ENCODE measurements at regions not wholly inside any gene's neighbourhood (a gene's known extent, or its start where the extent isn't known, plus 50 kb on each side); places are given as distances from the start of the nearest gene placed in this dataset.
"Not testable (repeated sequence)": the region's sequence is repeated elsewhere in the genome, so short reads cannot be mapped to it uniquely, and the experiment has no call there.

GRCh38 chr3:177835008-177835407 is 637.7 kb upstream of the TBL1XR1 start:
- DNase-seq = no peak

DNA sequence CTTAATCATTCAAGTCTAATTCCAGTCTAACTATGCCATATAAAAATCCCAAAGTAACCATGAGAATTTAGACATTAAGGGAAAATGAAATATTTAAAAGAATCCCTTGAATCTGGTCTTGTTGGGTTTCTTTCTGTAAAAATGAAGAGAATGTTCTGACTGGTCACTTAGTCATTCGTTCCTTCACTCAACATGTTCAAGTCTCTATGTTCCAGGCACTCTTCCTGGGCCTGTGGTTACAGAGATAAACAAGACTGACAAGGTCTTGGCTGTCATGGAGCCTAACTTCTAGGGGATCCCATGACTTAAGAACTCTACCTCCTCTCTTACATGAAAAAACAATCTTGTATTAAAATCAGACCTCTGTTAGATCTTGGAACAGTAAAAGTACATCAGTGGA is 638.6 kb upstream of the TBL1XR1 start:
- DNase-seq = no peak

- no peak for DNase-seq
Observed at GRCh38 chr3:177836671-177837070, 639.4 kb upstream of the TBL1XR1 start.

DNA sequence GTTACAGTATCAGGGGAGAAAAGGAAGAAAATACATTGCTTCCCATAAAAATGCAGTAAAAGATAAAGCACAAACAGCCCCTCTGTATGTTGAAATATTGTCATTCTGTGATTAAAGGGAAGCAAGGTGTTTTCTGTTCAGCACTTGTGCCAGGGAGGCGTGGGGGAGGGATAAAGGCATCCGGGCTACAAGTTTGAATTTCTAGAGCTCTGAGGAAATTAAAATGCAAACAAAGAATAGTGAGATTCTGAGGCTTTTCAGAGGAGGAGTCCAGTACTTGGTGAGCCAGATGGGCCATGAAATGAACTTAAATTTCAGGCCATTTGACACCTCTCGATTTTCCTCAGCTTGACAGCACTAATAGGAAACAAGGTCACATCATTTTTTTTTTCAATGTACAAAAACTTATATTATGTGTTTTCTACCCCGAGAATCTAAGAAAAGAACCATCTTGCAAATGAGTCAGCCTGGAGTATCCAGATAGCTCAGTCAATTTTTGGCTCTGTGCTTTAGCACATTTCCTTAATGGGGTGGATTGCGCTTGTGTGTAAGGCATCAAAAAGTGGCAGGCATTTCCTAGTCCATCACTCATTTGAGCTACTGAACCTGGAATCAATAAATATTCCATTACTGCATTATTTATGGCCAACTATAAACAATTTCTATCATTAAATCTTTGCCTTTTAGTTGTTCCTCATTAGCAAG is 640.8 kb upstream of the TBL1XR1 start:
- DNase-seq = no peak

DNA sequence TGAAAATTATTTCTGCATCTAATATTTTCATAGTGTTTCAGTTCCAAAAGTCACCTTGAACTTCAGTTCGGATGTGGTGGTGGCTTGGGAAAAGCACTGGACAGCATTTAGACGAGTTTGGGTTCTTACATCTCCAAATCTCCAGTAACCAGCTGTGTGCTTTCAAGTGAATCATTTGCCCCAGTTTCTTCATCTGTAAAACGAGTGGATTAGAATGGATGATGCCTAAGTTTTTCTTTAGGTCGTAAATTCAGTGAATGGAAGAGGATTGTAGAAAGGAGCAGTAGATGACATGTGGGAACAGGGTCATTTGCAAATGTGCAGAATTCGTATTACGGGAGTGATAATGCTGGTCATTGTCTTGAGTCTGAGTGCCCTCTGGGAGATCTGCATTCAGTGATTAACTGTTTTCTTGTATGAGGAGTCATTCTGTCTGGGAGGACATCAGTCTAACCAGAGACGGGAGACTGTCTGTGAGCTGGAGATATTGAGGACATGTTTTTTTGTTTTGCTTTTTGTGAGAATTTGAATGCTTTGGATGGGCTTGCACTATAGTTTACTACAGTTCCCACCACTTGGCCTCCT is 641.6 kb upstream of the TBL1XR1 start:
- no peak for DNase-seq

- DNase-seq = no peak
Observed at GRCh38 chr3:177842302-177842701, 645.0 kb upstream of the TBL1XR1 start.

- no peak for DNase-seq
Observed at GRCh38 chr3:177842743-177843734, 645.8 kb upstream of the TBL1XR1 start.

DNA sequence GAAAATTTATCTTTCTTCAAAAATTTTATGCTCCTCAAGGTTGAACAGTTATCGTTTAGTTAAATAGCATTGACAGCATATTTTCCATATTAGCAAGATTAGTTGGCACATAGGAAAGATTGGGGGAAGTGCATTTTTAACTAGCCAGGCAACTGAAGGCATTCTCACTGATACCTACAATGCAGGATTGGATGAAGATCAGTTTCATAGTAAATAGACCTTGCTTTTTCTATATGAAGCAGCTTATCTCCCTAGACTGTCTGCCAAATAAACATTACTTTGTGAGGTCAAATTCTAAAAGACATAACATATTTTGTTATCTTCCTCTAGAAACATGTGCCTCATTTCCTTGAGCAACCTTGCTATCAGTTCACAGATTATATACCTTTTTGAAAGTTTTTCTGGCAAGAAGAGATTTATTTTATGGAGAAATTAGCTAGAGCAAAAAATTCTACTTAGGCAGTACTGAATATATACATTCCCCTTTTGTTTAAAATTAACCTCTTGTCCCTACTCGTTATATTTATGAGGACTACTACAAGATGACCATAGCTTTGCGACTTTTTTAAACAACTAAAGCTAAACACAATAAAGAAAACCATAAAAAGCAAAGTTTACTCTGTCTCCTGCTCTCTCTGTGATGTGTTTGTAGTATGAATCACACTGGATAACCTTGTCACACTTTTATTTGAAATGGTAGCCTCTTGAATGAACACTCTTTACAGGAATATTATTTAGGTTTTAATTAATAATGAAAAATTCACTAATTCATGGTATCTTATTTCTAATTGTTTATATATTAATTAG is 654.9 kb upstream of the TBL1XR1 start:
- no peak for DNase-seq

- no peak for DNase-seq
Observed at GRCh38 chr3:177855021-177855420, 657.7 kb upstream of the TBL1XR1 start.

- DNase-seq = no peak
Observed at GRCh38 chr3:177860184-177860583, 662.9 kb upstream of the TBL1XR1 start.

DNA sequence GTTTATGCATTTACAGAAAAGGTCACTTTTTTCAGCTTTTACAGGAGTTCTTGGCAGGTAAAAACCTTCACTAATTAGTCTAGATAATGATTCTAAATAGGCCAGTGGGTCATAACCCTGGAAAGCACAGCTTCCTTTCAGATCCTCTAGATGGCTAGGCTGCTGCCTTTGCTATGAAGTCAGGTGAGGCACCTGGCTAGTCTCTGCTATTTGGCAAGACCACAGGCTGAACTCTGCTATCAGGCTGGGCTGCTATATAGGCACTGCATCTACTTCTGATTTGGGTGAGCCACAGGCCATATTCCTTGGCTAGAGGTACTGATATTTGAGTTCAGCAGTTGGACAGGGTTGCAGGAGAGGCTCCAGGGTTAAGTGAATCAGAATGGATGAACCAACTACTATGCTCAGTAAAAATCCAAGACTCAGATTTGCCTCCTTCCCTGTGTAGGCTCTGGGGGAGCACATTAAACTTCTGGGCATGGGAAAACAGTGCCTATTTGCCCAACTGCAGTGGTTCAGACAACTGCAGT is 665.7 kb upstream of the TBL1XR1 start:
- DNase-seq = no peak

DNA sequence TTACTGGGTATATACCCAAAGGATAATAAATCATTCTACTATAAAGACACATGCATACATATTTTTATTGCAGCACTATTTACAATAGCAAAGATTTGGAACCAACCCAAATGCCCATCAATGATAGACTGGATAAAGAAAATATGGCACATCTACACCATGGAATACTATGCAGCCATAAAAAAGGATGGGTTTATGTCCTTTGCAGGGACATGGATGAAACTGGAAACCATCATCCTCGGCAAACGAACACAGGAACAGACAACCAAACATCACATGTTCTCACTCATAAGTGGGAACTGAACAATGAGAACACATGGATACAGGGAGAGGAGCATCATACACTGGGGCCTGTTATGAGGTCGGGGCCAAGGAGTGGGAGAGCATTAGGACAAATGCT is 665.0 kb upstream of the KCNMB2 start:
- not testable (repeated sequence) for DNase-seq

GRCh38 chr3:177878192-177878591 is 658.0 kb upstream of the KCNMB2 start:
- DNase-seq = no peak

DNA sequence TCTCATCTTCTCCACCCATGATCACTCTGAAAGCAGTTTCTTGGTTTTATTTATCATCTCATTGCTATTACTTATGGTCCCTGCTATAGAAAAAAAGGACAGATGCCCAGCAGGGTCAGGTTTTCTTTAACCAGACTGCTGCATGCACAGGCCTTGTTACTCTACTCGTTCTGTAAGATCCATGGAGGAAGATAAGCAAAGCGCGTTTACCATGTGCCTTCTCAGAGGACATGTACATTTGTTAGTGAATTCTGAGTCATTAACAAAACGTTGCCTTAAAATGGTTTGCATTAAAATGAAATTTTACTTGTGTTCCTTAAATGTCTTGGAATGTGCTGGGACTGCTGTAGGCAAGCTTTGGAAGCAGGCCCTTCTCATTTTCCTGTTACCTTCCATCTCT is 657.3 kb upstream of the KCNMB2 start:
- DNase-seq = no peak

GRCh38 chr3:177881351-177881750 is 654.9 kb upstream of the KCNMB2 start:
- no peak for DNase-seq

GRCh38 chr3:177882124-177882648 is 654.0 kb upstream of the KCNMB2 start:
- DNase-seq = no peak

DNA sequence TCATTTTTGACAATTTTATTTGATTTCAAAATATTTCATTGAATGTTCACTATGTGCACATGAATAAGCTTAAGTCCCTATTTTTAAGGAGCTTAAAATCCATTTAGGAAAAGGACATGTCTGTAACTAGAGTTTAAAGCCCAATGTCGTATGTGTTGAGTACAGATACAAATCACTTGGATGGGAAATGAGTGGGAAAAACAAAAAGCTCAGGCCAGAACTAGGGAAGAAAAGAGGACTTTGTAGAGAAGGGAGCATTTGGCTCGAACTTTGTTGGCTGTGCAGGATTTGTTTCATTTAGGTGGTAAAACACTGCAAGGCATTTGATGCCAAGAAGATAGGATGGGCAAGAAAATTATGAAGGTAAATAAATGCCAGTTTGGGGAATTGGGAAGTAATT is 653.1 kb upstream of the KCNMB2 start:
- no peak for DNase-seq

- DNase-seq = no peak
Observed at GRCh38 chr3:177883957-177884356, 652.3 kb upstream of the KCNMB2 start.

DNA sequence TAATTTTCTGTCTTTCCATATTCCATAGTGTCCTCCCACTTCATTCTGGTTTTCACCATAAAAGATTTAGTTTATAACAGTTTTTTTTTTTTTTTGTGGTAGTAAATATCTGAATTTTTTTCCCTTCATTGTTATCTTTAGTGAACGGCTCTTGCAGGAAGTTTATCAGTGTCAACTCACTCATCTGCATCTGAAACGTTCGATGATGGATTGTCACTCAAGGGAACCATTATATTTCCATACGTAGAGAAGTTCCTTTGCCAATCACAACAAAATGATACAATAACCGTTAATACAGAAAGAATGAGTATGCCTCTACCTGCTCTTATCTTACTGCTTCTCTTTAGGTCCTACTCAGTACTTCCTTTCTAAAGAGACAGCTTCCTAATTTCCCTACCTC is 651.2 kb upstream of the KCNMB2 start:
- DNase-seq = no peak

DNA sequence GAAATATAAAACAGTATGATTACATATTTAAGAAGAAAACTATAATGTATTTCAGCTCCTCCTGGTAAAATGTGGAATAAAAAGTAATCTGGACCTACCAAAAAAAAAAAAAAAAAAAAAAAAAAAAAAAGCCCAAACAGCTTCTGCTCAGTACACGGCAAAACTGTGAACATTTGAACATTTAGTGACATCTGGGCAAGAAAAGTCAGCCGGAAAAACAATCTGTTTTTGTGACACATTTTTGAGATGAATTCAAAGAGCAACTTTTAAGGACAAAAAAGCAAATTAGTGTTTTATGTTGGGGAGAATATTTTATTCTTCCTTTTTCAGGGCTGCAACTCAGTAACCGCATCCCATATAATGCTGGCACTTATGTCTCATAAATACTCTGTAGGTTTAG is 649.7 kb upstream of the KCNMB2 start:
- no peak for DNase-seq

- no peak for DNase-seq
Observed at GRCh38 chr3:177887475-177887874, 648.8 kb upstream of the KCNMB2 start.

DNA sequence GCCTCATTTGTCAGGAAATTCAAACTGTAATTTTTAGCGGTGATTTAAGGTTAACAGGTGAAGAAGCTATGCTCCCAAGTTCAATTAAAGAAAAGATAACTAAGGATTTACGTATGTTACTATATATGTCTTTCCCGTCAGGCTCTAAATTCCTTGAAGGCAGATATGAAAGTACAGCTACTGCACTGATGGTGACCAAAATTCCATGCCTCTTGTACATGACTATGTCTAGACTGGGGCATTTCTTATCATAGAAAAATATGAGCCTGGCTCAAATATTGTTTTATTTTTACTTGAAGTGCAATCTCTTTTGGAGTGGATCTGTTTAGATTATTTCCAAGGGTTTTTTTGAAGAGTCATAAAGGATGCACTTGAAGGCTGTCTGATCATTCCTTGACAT is 647.1 kb upstream of the KCNMB2 start:
- no peak for DNase-seq
